ENCODE measurements at regions not wholly inside any gene's neighbourhood (a gene's known extent, or its start where the extent isn't known, plus 50 kb on each side); places are given as distances from the start of the nearest gene placed in this dataset.

- no peak for DNase-seq (ENCODE audit: low spot score)
- TF ChIP-seq CTCF (IDR thresholded peaks at IDR 0.05; ENCODE audit: extremely low read depth, missing control alignments), result no peak
Measured at GRCh38 chr11:76267556-76267955, 61.3 kb upstream of the WNT11 start.

GRCh38 chr11:76266286-76267100 is 60.2 kb upstream of the WNT11 start:
- DNase-seq (ENCODE audit: low spot score), result no peak
- TF ChIP-seq CTCF (IDR thresholded peaks at IDR 0.05; ENCODE audit: extremely low read depth, missing control alignments), result no peak

- DNase-seq (ENCODE audit: low spot score), result no peak
- no peak for TF ChIP-seq CTCF (IDR thresholded peaks at IDR 0.05; ENCODE audit: extremely low read depth, missing control alignments)
Measured at GRCh38 chr11:76265771-76266241, 59.5 kb upstream of the WNT11 start.

- DNase-seq (ENCODE audit: low spot score), result no peak
- no peak for TF ChIP-seq CTCF (IDR thresholded peaks at IDR 0.05; ENCODE audit: extremely low read depth, missing control alignments)
Measured at GRCh38 chr11:76263657-76264056, 57.4 kb upstream of the WNT11 start.

- TF ChIP-seq CTCF (IDR thresholded peaks at IDR 0.05; ENCODE audit: extremely low read depth, missing control alignments), result no peak
- no peak for DNase-seq (ENCODE audit: low spot score)
Measured at GRCh38 chr11:76263166-76263565, 56.9 kb upstream of the WNT11 start.

- no peak for TF ChIP-seq CTCF (IDR thresholded peaks at IDR 0.05; ENCODE audit: extremely low read depth, missing control alignments)
- no peak for DNase-seq (ENCODE audit: low spot score)
Measured at GRCh38 chr11:76260296-76260925, 54.1 kb upstream of the WNT11 start.

- no peak for TF ChIP-seq CTCF (IDR thresholded peaks at IDR 0.05; ENCODE audit: extremely low read depth, missing control alignments)
- DNase-seq (ENCODE audit: low spot score), result no peak
Measured at GRCh38 chr11:76259299-76259908, 53.1 kb upstream of the WNT11 start.

Data from GM20000 (cell line).